Endothelial cell of umbilical vein (primary cell): ENCODE measurements at regions not wholly inside any gene's neighbourhood (a gene's known extent, or its start where the extent isn't known, plus 50 kb on each side); places are given as distances from the start of the nearest gene placed in this dataset.

Experiments
- BruUV-seq: library from RNA; stranded (reverse); fragments of 400-500 nt; replicated peaks from 2 replicates; lab custom pipeline; 2021; lab: Mats Ljungman, UMichigan
- CTCF ChIA-PET: fragments of 300-600, 350-600 bp; sonication (Branson Sonifier 250); formaldehyde crosslinking; loops from one replicate; lab custom pipeline; 2021; ENCODE audit warnings: antibody characterized with exemption, inconsistent platforms; lab: Charles Lee
- POLR2A ChIA-PET: fragments of 300-600, 350-600 bp; sonication (Branson Sonifier 250); formaldehyde crosslinking; loops from one replicate; lab custom pipeline; 2021; ENCODE audit warnings: antibody characterized with exemption, inconsistent platforms; lab: Charles Lee
- DNase-seq: peaks from one replicate; pipeline ENCODE4 v3.0.0-alpha.2; 2011; ENCODE audit warnings: low read depth, low spot score
- FAIRE-seq: peaks from 2 replicates; lab custom pipeline; 2011; peaks lifted over from hg19 to GRCh38; lab: Jason Lieb, UNC
- H2AFZ ChIP-seq: 2 replicates; pipeline ENCODE4 v1.6.0; 2012; ENCODE audit warnings: low read depth, low read length, control low read depth, inconsistent platforms
- H3K27ac ChIP-seq: 2 replicates; pipeline ENCODE4 v1.5.1; 2011; ENCODE audit warnings: low read depth, mild to moderate bottlenecking, control low read depth, low read length, moderate library complexity; ENCODE audit not compliant: insufficient read depth
- H3K27me3 ChIP-seq, 2 experiments: 2 replicates each; pipeline versions ENCODE4 v1.6.0 to v1.6.1; 2011; ENCODE audit warnings: low read length in 2 of 2, mixed read lengths in 1 of 2; ENCODE audit not compliant: control insufficient read depth in 2 of 2, insufficient read depth in 2 of 2
- H3K36me3 ChIP-seq, 2 experiments: 2 replicates in 1 of 2; 3 replicates in 1 of 2; pipeline ENCODE4 v1.5.1; 2011; ENCODE audit warnings: low read length in 2 of 2, mild to moderate bottlenecking in 1 of 2, moderate library complexity in 1 of 2; ENCODE audit not compliant: control insufficient read depth in 2 of 2, insufficient read depth in 2 of 2; ENCODE audit errors: extremely low read depth in 1 of 2
- H3K4me1 ChIP-seq: 3 replicates; pipeline ENCODE4 v1.5.1; 2011; ENCODE audit warnings: mild to moderate bottlenecking, low read length; ENCODE audit not compliant: control insufficient read depth, insufficient read depth; ENCODE audit errors: extremely low read depth
- H3K4me2 ChIP-seq: 2 replicates; pipeline ENCODE4 v1.6.1; 2011; ENCODE audit warnings: low read length, control low read depth, mixed read lengths; ENCODE audit not compliant: insufficient read depth
- H3K4me3 ChIP-seq, 3 experiments: fragments of 200-600 bp in 1 of 3; sonication (generic), shearing (Covaris generic) in 1 of 3; replicated peaks in 1 of 3; 2 replicates each; pipeline ENCODE4 v1.5.1; 2011 to 2016; ENCODE audit warnings: control low read depth in 3 of 3, low read length in 3 of 3, mild to moderate bottlenecking in 2 of 3, inconsistent platforms in 1 of 3, low read depth in 1 of 3, moderate library complexity in 1 of 3; ENCODE audit not compliant: insufficient read depth in 1 of 3
- H3K79me2 ChIP-seq: 2 replicates; pipeline ENCODE4 v1.6.0; 2012; ENCODE audit warnings: low read length, inconsistent platforms; ENCODE audit not compliant: control insufficient read depth, insufficient read depth
- H3K9ac ChIP-seq: replicated peaks from 2 replicates; pipeline ENCODE3; 2011; ENCODE audit warnings: low read length, control low read depth; ENCODE audit not compliant: insufficient read depth; ENCODE audit errors: extremely low read depth
- H3K9me1 ChIP-seq: replicated peaks from 3 replicates; pipeline ENCODE4 v1.6.0; 2011; ENCODE audit warnings: mild to moderate bottlenecking, low read length; ENCODE audit not compliant: control insufficient read depth, insufficient read depth; ENCODE audit errors: extremely low read depth
- H3K9me3 ChIP-seq: replicated peaks from 2 replicates; pipeline ENCODE4 v1.5.1; 2012; ENCODE audit warnings: low read length, inconsistent platforms; ENCODE audit not compliant: control insufficient read depth, insufficient read depth
- H4K20me1 ChIP-seq: replicated peaks from 2 replicates; pipeline ENCODE3; 2011; ENCODE audit warnings: mild to moderate bottlenecking, low read length; ENCODE audit not compliant: control insufficient read depth, insufficient read depth; ENCODE audit errors: extremely low read depth
- CTCF ChIP-seq, 2 donors: IDR thresholded peaks; 1 replicate in 1 of 2; 2 replicates in 1 of 2; pipeline ENCODE4 v1.5.1; 2011; ENCODE audit warnings: low read length in 2 of 2, mild to moderate bottlenecking in 2 of 2, moderate library complexity in 2 of 2, control low read depth in 1 of 2, inconsistent platforms in 1 of 2, low read depth in 1 of 2; ENCODE audit not compliant: insufficient read depth in 1 of 2; ENCODE audit errors: extremely low read depth in 1 of 2
- EZH2 ChIP-seq: IDR thresholded peaks from 2 replicates; pipeline ENCODE4 v1.6.1; 2012; ENCODE audit warnings: borderline replicate concordance, low read depth, mild to moderate bottlenecking, moderate library complexity, low read length, inconsistent platforms; ENCODE audit not compliant: severe bottlenecking
- FOS ChIP-seq: IDR thresholded peaks from 2 replicates; pipeline ENCODE4 v1.6.1; 2011; ENCODE audit warnings: mild to moderate bottlenecking, low read length, moderate library complexity, borderline replicate concordance; ENCODE audit not compliant: insufficient read depth
- GATA2 ChIP-seq: IDR thresholded peaks from 2 replicates; pipeline ENCODE4 v1.7.0; 2011; ENCODE audit warnings: low read depth, mild to moderate bottlenecking, moderate library complexity, mixed read lengths, low read length; ENCODE audit not compliant: insufficient read length, insufficient read depth
- JUN ChIP-seq: IDR thresholded peaks from 2 replicates; pipeline ENCODE4 v1.6.1; 2011; ENCODE audit warnings: borderline replicate concordance, low read depth; ENCODE audit not compliant: insufficient read length, insufficient read depth
- MAX ChIP-seq: IDR thresholded peaks from 2 replicates; pipeline ENCODE4 v1.6.1; 2011; ENCODE audit not compliant: insufficient read depth, insufficient read length
- MYC ChIP-seq: IDR thresholded peaks from one replicate; pipeline ENCODE4 v1.6.1; 2011; ENCODE audit warnings: mild to moderate bottlenecking, low read depth, low read length
- POLR2A ChIP-seq: IDR thresholded peaks from 2 replicates; pipeline ENCODE4 v1.6.1; 2012; ENCODE audit warnings: low read depth, mild to moderate bottlenecking, control low read depth, low read length
- POLR2AphosphoS5 ChIP-seq: IDR thresholded peaks from 2 replicates; pipeline ENCODE4 v1.6.1; 2012; ENCODE audit warnings: low read depth, mild to moderate bottlenecking, control low read depth, low read length, moderate library complexity; ENCODE audit not compliant: insufficient read depth
- dilution Hi-C: fragments of 300-500 bp; cut with MboI; formaldehyde crosslinking; loops from one replicate; pipeline ENCODE4 v1.15.0; 2019; ENCODE audit warnings: low sequenced_read_pairs; ENCODE audit not compliant: extremely low pct_ligation_motif_present
- intact Hi-C: fragments of 100-400 bp; cut with micrococcal nuclease; formaldehyde crosslinking; loops from one replicate; pipeline ENCODE4 v1.10.0; 2022

- FAIRE-seq (no peak), DNase-seq (no peak)
- H3K4me1 ChIP-seq, result no peaks in the 10 kb centered on the region
- dilution Hi-C loops (no loop called here), intact Hi-C loops (no loop called here)
- ChIA-PET CTCF (no interaction called here), POLR2A (no interaction called here)
- H3K27ac ChIP-seq, result no peak overlapping the region
- no TSS peak for BruUV-seq
- TF ChIP-seq POLR2A (no peak), CTCF (IDR thresholded peaks at IDR 0.05; ENCODE audit: extremely low read depth in 1 of 2, insufficient read depth in 1 of 2, low read depth in 1 of 2, low read length in 2 of 2) (no peak), MYC (no peak), EZH2 (no peak), JUN (no peak), GATA2 (no peak), MAX (no peak), POLR2AphosphoS5 (no peak), FOS (no peak)
- H3K4me2 ChIP-seq, result no peak overlapping the region
- H3K9me3 ChIP-seq, result no peaks in the 10 kb centered on the region
- H3K27me3 ChIP-seq, result no peaks in the 10 kb centered on the region
- no peak overlapping the region for H2AFZ ChIP-seq
- no peak overlapping the region for H3K9ac ChIP-seq
- H4K20me1 ChIP-seq, result no peaks in the 10 kb centered on the region
- H3K9me1 ChIP-seq, result no peaks in the 10 kb centered on the region
- no peaks in the 10 kb centered on the region for H3K79me2 ChIP-seq
- no peaks in the 10 kb centered on the region for H3K36me3 ChIP-seq
- no peak overlapping the region for H3K4me3 ChIP-seq
These were observed 305.1 kb upstream of the ANXA10 start for GRCh38 chr4:167787231-167787630.
